22Rv1 (cell line): ENCODE measurements at regions not wholly inside any gene's neighbourhood (a gene's known extent, or its start where the extent isn't known, plus 50 kb on each side); places are given as distances from the start of the nearest gene placed in this dataset.

ENCODE experiments used
- H3K27ac ChIP-seq: fragments of 450-650 bp; 2 replicates; pipeline ENCODE4 v1.5.1; 2017
- ZFX ChIP-seq: fragments of 450-650 bp; IDR thresholded peaks from 2 replicates; pipeline ENCODE4 v1.6.1; 2017; ENCODE audit warnings: antibody characterized with exemption, borderline replicate concordance
- TF ChIP-seq, protein P1 (sequence below): fragments of 450-650 bp; IDR thresholded peaks from 2 replicates; pipeline ENCODE4 v1.5.1; 2017; ENCODE audit warnings: mild to moderate bottlenecking

DNA sequence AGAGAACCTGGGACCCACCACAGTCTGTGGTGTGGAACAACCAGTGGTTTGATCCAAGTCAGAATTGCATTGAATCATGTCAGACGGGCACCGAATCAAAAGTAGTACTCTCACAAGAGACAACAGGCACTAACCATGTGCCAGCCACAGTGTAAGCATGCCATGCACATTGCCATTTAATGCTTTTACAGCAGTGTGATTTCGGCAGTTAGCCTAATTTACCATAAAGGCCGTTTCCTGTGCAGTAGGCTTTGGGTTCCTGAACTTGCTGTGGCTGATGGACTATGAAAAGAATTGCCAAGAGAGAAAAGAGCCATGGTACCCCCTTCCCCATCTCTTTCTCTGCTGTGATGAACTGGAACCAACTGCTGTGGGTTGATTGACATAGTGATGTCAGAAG is 540.6 kb downstream of the EBF1 start:
- TF ChIP-seq, protein P1, sequence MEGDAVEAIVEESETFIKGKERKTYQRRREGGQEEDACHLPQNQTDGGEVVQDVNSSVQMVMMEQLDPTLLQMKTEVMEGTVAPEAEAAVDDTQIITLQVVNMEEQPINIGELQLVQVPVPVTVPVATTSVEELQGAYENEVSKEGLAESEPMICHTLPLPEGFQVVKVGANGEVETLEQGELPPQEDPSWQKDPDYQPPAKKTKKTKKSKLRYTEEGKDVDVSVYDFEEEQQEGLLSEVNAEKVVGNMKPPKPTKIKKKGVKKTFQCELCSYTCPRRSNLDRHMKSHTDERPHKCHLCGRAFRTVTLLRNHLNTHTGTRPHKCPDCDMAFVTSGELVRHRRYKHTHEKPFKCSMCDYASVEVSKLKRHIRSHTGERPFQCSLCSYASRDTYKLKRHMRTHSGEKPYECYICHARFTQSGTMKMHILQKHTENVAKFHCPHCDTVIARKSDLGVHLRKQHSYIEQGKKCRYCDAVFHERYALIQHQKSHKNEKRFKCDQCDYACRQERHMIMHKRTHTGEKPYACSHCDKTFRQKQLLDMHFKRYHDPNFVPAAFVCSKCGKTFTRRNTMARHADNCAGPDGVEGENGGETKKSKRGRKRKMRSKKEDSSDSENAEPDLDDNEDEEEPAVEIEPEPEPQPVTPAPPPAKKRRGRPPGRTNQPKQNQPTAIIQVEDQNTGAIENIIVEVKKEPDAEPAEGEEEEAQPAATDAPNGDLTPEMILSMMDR: no peak
- no peak for TF ChIP-seq ZFX
- no peak overlapping the region for H3K27ac ChIP-seq

- H3K27ac ChIP-seq: no peak overlapping the region
- TF ChIP-seq, protein P1: no peak
- TF ChIP-seq ZFX: no peak
Observed at GRCh38 chr5:158553962-158554336, 545.8 kb downstream of the EBF1 start.

GRCh38 chr5:158553195-158553961 is 546.3 kb downstream of the EBF1 start:
- TF ChIP-seq ZFX: no peak
- TF ChIP-seq, protein P1: no peak
- H3K27ac ChIP-seq: no peak overlapping the region

DNA sequence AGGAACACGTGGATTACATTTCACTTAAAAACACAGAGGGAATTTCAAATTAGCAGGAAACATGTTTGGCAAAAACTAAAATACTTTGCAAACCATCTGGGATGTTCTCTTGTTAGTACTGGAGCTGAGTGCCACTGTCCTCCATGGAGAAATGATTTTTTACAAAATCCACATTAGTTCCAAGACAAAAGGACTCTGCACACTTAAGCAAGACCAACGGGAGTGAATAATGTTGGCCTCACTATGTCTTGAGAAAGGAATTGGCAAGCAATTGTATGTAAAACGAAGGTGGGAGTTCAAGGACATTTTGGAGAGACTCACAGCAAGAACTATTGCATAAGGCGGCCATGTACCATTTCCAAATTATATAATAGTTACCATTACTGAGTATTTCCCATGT is 547.5 kb downstream of the EBF1 start:
- no peak overlapping the region for H3K27ac ChIP-seq
- TF ChIP-seq ZFX: no peak
- TF ChIP-seq, protein P1: no peak

GRCh38 chr5:158549311-158549710 is 550.4 kb downstream of the EBF1 start:
- no peak overlapping the region for H3K27ac ChIP-seq
- TF ChIP-seq ZFX: no peak
- TF ChIP-seq, protein P1: no peak

- no peak overlapping the region for H3K27ac ChIP-seq
- no peak for TF ChIP-seq ZFX
- TF ChIP-seq, protein P1: no peak
Observed at GRCh38 chr5:158546748-158547147, 553.0 kb downstream of the EBF1 start.

DNA sequence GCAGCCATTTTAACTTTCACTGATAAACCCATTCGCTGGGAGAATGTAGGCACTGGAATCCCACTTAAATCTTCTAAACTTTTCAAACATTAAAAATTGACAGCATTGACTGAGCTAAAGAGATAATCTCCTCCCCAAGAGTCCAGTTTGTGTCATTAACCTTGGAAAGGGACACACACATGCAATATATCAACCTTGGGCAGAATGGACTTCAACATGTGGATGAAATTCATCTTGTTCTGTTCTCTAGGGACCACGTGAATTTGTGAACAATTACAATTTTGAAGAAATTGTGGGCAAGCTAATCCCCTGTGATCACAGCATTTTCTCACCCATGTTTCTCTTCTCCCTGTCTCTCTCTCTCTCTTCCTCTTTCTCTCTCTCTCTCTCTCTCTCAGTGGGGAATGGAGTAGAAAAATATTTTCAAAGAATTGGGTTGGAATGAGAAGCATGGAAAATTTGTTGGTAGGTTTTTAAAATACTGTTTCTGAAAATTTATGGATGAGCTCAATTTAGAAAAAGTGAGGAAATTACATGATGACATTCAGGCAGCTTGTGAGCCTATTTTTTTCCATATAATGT is 553.7 kb downstream of the EBF1 start:
- TF ChIP-seq, protein P1: no peak
- TF ChIP-seq ZFX: no peak
- H3K27ac ChIP-seq: no peak overlapping the region
